Skin of body (tissue), 1 donor: ENCODE measurements at regions not wholly inside any gene's neighbourhood (a gene's known extent, or its start where the extent isn't known, plus 50 kb on each side); places are given as distances from the start of the nearest gene placed in this dataset.
"Not testable (repeated sequence)": the region's sequence is repeated elsewhere in the genome, so short reads cannot be mapped to it uniquely, and the experiment has no call there.

ENCODE experiments used
- DNase-seq: peaks from one replicate; lab custom pipeline; 2025; lab: John Stamatoyannopoulos, UW

GRCh38 chr12:87270919-87271318 is 758.3 kb downstream of the C12orf50 start:
- DNase-seq = no peak

- no peak for DNase-seq
These were observed 762.9 kb downstream of the C12orf50 start for GRCh38 chr12:87266305-87266704.

- DNase-seq = no peak
These were observed 769.8 kb downstream of the C12orf50 start for GRCh38 chr12:87259391-87259790.

- no peak for DNase-seq
These were observed 774.7 kb downstream of the C12orf50 start for GRCh38 chr12:87254381-87255030.

- no peak for DNase-seq
These were observed 776.0 kb downstream of the C12orf50 start for GRCh38 chr12:87253157-87253556.

- DNase-seq = peak; percentile 37
These were observed 782.5 kb downstream of the C12orf50 start for GRCh38 chr12:87246726-87247125.

GRCh38 chr12:87238466-87238865 is 790.7 kb downstream of the C12orf50 start:
- no peak for DNase-seq

GRCh38 chr12:87234898-87235297 is 794.3 kb downstream of the C12orf50 start:
- DNase-seq = no peak

GRCh38 chr12:87233671-87234070 is 795.5 kb downstream of the C12orf50 start:
- DNase-seq = no peak

GRCh38 chr12:87231818-87232217 is 797.4 kb downstream of the C12orf50 start:
- no peak for DNase-seq

GRCh38 chr12:87230441-87230840 is 798.8 kb downstream of the C12orf50 start:
- no peak for DNase-seq

GRCh38 chr12:87227162-87227561 is 802.0 kb downstream of the C12orf50 start:
- no peak for DNase-seq

GRCh38 chr12:87217491-87217890 is 811.7 kb downstream of the C12orf50 start:
- DNase-seq = no peak

GRCh38 chr12:87216436-87216835 is 812.8 kb downstream of the C12orf50 start:
- DNase-seq = no peak

GRCh38 chr12:87202189-87202588 is 827.0 kb downstream of the C12orf50 start:
- DNase-seq = no peak

GRCh38 chr12:87201598-87201997 is 827.6 kb downstream of the C12orf50 start:
- DNase-seq = no peak

- DNase-seq = no peak
These were observed 828.8 kb downstream of the C12orf50 start for GRCh38 chr12:87200289-87200979.

- DNase-seq = no peak
These were observed 831.0 kb downstream of the C12orf50 start for GRCh38 chr12:87198181-87198580.

GRCh38 chr12:87196321-87196720 is 832.9 kb downstream of the C12orf50 start:
- peak; percentile 7 for DNase-seq

- DNase-seq = not testable (repeated sequence)
These were observed 834.8 kb downstream of the C12orf50 start for GRCh38 chr12:87194389-87194788.

- no peak for DNase-seq
These were observed 843.8 kb downstream of the C12orf50 start for GRCh38 chr12:87185367-87185766.

GRCh38 chr12:87182696-87183233 is 846.4 kb downstream of the C12orf50 start:
- DNase-seq = no peak

- DNase-seq = no peak
These were observed 857.8 kb downstream of the C12orf50 start for GRCh38 chr12:87171356-87171755.
